Keratinocyte (primary cell): ENCODE measurements at regions not wholly inside any gene's neighbourhood (a gene's known extent, or its start where the extent isn't known, plus 50 kb on each side); places are given as distances from the start of the nearest gene placed in this dataset.
A peak's percentile ranks its signal among the peaks of the same experiment; 100 is the strongest.

Experiments used
- DNase-seq: peaks from one replicate; pipeline ENCODE4 v3.0.0-alpha.2; 2011; ENCODE audit warnings: low read depth, missing footprints, low spot score
- FAIRE-seq: peaks from 2 replicates; lab custom pipeline; 2011; peaks lifted over from hg19 to GRCh38; lab: Jason Lieb, UNC
- H2AFZ ChIP-seq: 2 replicates; pipeline ENCODE4 v1.6.0; 2012; ENCODE audit warnings: low read length, control low read depth, inconsistent platforms; ENCODE audit not compliant: control insufficient read depth
- H3K27ac ChIP-seq: 2 replicates; pipeline ENCODE4 v1.5.1; 2011; ENCODE audit warnings: low read length; ENCODE audit not compliant: control insufficient read depth, insufficient read depth
- H3K27me3 ChIP-seq: 3 replicates; pipeline ENCODE4 v1.6.0; 2011; ENCODE audit warnings: low read length; ENCODE audit not compliant: control insufficient read depth, insufficient read depth; ENCODE audit errors: extremely low read depth
- H3K36me3 ChIP-seq, 2 experiments: 2 replicates in 1 of 2; 3 replicates in 1 of 2; pipeline ENCODE4 v1.5.1; 2011; ENCODE audit warnings: low read length in 2 of 2, mild to moderate bottlenecking in 1 of 2; ENCODE audit not compliant: control insufficient read depth in 2 of 2, insufficient read depth in 2 of 2; ENCODE audit errors: extremely low read depth in 1 of 2
- H3K4me1 ChIP-seq: 3 replicates; pipeline ENCODE4 v1.5.1; 2011; ENCODE audit warnings: low read length; ENCODE audit not compliant: control insufficient read depth, insufficient read depth; ENCODE audit errors: extremely low read depth
- H3K4me2 ChIP-seq: 3 replicates; pipeline ENCODE4 v1.6.0; 2011; ENCODE audit warnings: low read depth, low read length; ENCODE audit not compliant: control insufficient read depth, insufficient read depth; ENCODE audit errors: extremely low read depth
- H3K4me3 ChIP-seq, 3 experiments: fragments of 200-600 bp in 1 of 3; sonication (generic) in 1 of 3; 2 replicates in 2 of 3; 3 replicates in 1 of 3; pipeline ENCODE4 v1.5.1; 2011 to 2016; ENCODE audit warnings: low read length in 3 of 3, mild to moderate bottlenecking in 3 of 3, control low read depth in 2 of 3, inconsistent platforms in 1 of 3, low read depth in 1 of 3, mixed read lengths in 1 of 3, mixed run types in 1 of 3, moderate library complexity in 1 of 3; ENCODE audit not compliant: control insufficient read depth in 2 of 3, insufficient read depth in 2 of 3; ENCODE audit errors: extremely low read depth in 1 of 3
- H3K79me2 ChIP-seq: 2 replicates; pipeline ENCODE4 v1.6.0; 2012; ENCODE audit warnings: low read length; ENCODE audit not compliant: control insufficient read depth, insufficient read depth
- H3K9ac ChIP-seq: 3 replicates; pipeline ENCODE4 v1.6.0; 2011; ENCODE audit warnings: low read length; ENCODE audit not compliant: control insufficient read depth, insufficient read depth; ENCODE audit errors: extremely low read depth
- H3K9me1 ChIP-seq: 3 replicates; pipeline ENCODE4 v1.6.0; 2011; ENCODE audit warnings: low read length; ENCODE audit not compliant: control insufficient read depth, insufficient read depth; ENCODE audit errors: extremely low read depth
- H3K9me3 ChIP-seq: 2 replicates; pipeline ENCODE4 v1.5.1; 2012; ENCODE audit warnings: low read depth, low read length; ENCODE audit not compliant: control insufficient read depth
- H4K20me1 ChIP-seq: 3 replicates; pipeline ENCODE4 v1.6.0; 2011; ENCODE audit warnings: low read length; ENCODE audit not compliant: control insufficient read depth, insufficient read depth; ENCODE audit errors: extremely low read depth
- CTCF ChIP-seq, 3 experiments: IDR thresholded peaks in 1 of 3; conservative IDR thresholded peaks in 1 of 3; optimal IDR thresholded peaks in 1 of 3; 2 replicates in 2 of 3; 3 replicates in 1 of 3; pipeline versions ENCODE3 to v1.5.1; 2011; ENCODE audit warnings: low read length in 3 of 3, mild to moderate bottlenecking in 3 of 3, moderate library complexity in 2 of 3, control low read depth in 1 of 3, inconsistent platforms in 1 of 3; ENCODE audit not compliant: insufficient read depth in 2 of 3; ENCODE audit errors: extremely low read depth in 1 of 3
- EZH2 ChIP-seq: IDR thresholded peaks from one replicate; pipeline ENCODE4 v1.6.1; 2012; ENCODE audit warnings: inconsistent platforms, mild to moderate bottlenecking, low read length, moderate library complexity
- dilution Hi-C: fragments of 300-500 bp; cut with MboI; formaldehyde crosslinking; loops from one replicate; pipeline ENCODE4 v1.7.0; 2020; ENCODE audit warnings: low sequenced_read_pairs; ENCODE audit not compliant: extremely low pct_ligation_motif_present

- H3K27me3 ChIP-seq: no peaks in the 10 kb centered on the region
- H4K20me1 ChIP-seq: no peaks in the 10 kb centered on the region
- H2AFZ ChIP-seq: no peak overlapping the region
- TF ChIP-seq CTCF (optimal IDR thresholded peaks at IDR 0.05 in 1 of 3, IDR thresholded peaks at IDR 0.05 in 1 of 3, conservative IDR thresholded peaks at IDR 0.05 in 1 of 3; ENCODE audit: extremely low read depth in 1 of 3, insufficient read depth in 2 of 3, low read length in 3 of 3) (no peak), EZH2 (no peak)
- no peak overlapping the region for H3K4me2 ChIP-seq
- no peaks in the 10 kb centered on the region for H3K79me2 ChIP-seq
- dilution Hi-C loops: no loop called here
- no peak overlapping the region for H3K27ac ChIP-seq
- no peak overlapping the region for H3K4me3 ChIP-seq
- DNase-seq (no peak), FAIRE-seq (no peak)
- H3K9ac ChIP-seq: no peak overlapping the region
- no peaks in the 10 kb centered on the region for H3K9me3 ChIP-seq
- H3K4me1 ChIP-seq: no peaks in the 10 kb centered on the region
- no peaks in the 10 kb centered on the region for H3K9me1 ChIP-seq
- H3K36me3 ChIP-seq: no peaks in the 10 kb centered on the region
Measured at GRCh38 chr4:114178392-114178791, 198.9 kb upstream of the ARSJ start.

GRCh38 chr4:114180481-114180880 lies 201.0 kb upstream of the ARSJ start:
- H3K4me2 ChIP-seq: no peak overlapping the region
- H3K4me3 ChIP-seq: no peak overlapping the region
- H4K20me1 ChIP-seq: no peaks in the 10 kb centered on the region
- DNase-seq: no peak
- H3K9me1 ChIP-seq: no peaks in the 10 kb centered on the region
- H3K4me1 ChIP-seq: no peaks in the 10 kb centered on the region
- H3K9ac ChIP-seq: no peak overlapping the region
- H3K27ac ChIP-seq: no peak overlapping the region
- no peaks in the 10 kb centered on the region for H3K79me2 ChIP-seq
- H3K27me3 ChIP-seq: no peaks in the 10 kb centered on the region
- TF ChIP-seq EZH2 (no peak), CTCF (optimal IDR thresholded peaks at IDR 0.05 in 1 of 3, IDR thresholded peaks at IDR 0.05 in 1 of 3, conservative IDR thresholded peaks at IDR 0.05 in 1 of 3; ENCODE audit: extremely low read depth in 1 of 3, insufficient read depth in 2 of 3, low read length in 3 of 3) (peak; percentile 39 to 66 (median 42))
- dilution Hi-C loops: no loop called here
- no peaks in the 10 kb centered on the region for H3K36me3 ChIP-seq
- no peaks in the 10 kb centered on the region for H3K9me3 ChIP-seq
- FAIRE-seq: no peak
- H2AFZ ChIP-seq: no peak overlapping the region
